ENCODE measurements at regions not wholly inside any gene's neighbourhood (a gene's known extent, or its start where the extent isn't known, plus 50 kb on each side); places are given as distances from the start of the nearest gene placed in this dataset.
A peak's percentile ranks its signal among the peaks of the same experiment; 100 is the strongest.

DNA sequence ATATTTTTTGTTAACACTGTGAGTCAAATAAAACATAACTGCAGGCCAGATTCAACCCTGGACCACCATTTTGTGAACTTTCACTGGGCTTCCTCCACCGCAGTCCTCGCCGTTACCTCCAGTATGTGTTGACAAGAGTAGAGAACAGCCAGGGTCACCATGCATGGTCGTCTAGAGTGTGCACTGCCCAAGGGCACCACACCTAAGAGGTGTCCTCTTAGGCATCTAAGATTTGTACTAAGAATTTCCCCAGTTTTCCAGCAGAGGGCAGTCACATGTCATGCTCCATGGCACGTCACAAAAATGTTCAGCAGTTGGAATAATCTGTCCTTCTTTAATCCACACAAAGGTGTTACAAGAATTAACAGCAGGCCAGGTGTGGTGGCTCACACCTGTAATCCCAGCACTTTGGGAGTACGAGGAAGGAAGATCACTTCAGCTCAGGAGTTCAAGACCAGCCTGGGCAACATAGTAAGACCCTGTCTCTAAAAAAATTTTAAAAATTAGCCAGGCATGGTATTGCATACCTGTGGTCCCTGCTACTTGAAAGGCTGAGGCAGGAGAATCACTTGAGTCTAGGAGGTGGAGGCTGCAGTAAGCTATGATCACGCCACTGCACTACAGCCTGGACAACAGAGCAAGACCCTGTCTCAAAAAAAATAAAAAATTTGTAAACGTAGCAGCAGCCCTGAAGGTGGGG, 71.2 kb upstream of the FOXK1 start:
- no peak for TF ChIP-seq SIN3A (IDR thresholded peaks at IDR 0.05; ENCODE audit: borderline replicate concordance, insufficient read depth, low read depth, low read length)
- TF ChIP-seq, protein P1, sequence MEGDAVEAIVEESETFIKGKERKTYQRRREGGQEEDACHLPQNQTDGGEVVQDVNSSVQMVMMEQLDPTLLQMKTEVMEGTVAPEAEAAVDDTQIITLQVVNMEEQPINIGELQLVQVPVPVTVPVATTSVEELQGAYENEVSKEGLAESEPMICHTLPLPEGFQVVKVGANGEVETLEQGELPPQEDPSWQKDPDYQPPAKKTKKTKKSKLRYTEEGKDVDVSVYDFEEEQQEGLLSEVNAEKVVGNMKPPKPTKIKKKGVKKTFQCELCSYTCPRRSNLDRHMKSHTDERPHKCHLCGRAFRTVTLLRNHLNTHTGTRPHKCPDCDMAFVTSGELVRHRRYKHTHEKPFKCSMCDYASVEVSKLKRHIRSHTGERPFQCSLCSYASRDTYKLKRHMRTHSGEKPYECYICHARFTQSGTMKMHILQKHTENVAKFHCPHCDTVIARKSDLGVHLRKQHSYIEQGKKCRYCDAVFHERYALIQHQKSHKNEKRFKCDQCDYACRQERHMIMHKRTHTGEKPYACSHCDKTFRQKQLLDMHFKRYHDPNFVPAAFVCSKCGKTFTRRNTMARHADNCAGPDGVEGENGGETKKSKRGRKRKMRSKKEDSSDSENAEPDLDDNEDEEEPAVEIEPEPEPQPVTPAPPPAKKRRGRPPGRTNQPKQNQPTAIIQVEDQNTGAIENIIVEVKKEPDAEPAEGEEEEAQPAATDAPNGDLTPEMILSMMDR (IDR thresholded peaks at IDR 0.05) = peak; percentile 96
- TF ChIP-seq POLR2AphosphoS5 (IDR thresholded peaks at IDR 0.05; ENCODE audit: low read depth, low read length) = no peak

Measured in Panc1 (cell line).